Fibroblast of mammary gland (primary cell): ENCODE measurements at regions not wholly inside any gene's neighbourhood (a gene's known extent, or its start where the extent isn't known, plus 50 kb on each side); places are given as distances from the start of the nearest gene placed in this dataset.

ENCODE experiments used
- DNase-seq: peaks from one replicate; pipeline ENCODE4 v3.0.0-alpha.2; 2010; ENCODE audit warnings: low read depth
- H3K4me3 ChIP-seq: 2 replicates; pipeline ENCODE4 v1.5.1; 2011; ENCODE audit warnings: low read depth, mild to moderate bottlenecking, low read length, moderate library complexity; ENCODE audit not compliant: control insufficient read depth
- TF ChIP-seq, protein P1 (sequence below): conservative IDR thresholded peaks from 2 replicates; pipeline ENCODE4 v1.5.1; 2011; ENCODE audit warnings: low read depth, low read length, inconsistent platforms; ENCODE audit not compliant: control insufficient read depth, insufficient read depth

DNA sequence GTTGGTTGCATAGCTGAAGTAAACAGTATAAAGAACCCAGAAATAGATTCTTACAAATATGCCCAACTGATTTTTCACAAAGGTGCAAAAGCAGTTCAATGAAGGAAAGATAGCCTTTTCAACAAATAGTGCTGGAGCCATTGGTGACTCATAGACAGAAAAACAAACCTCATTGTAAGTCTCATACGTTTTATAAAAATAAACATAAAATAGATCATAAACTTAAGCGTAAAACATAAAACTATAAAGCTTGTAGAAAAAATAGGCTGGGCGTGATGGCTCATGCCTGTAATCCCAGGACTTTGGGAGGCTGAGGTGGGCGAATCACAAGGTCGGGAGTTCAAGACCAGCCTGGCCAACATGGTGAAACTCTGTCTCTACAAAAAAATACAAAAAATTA lies 318.8 kb upstream of the IGFBP3 start:
- no peak overlapping the region for H3K4me3 ChIP-seq
- TF ChIP-seq, protein P1, sequence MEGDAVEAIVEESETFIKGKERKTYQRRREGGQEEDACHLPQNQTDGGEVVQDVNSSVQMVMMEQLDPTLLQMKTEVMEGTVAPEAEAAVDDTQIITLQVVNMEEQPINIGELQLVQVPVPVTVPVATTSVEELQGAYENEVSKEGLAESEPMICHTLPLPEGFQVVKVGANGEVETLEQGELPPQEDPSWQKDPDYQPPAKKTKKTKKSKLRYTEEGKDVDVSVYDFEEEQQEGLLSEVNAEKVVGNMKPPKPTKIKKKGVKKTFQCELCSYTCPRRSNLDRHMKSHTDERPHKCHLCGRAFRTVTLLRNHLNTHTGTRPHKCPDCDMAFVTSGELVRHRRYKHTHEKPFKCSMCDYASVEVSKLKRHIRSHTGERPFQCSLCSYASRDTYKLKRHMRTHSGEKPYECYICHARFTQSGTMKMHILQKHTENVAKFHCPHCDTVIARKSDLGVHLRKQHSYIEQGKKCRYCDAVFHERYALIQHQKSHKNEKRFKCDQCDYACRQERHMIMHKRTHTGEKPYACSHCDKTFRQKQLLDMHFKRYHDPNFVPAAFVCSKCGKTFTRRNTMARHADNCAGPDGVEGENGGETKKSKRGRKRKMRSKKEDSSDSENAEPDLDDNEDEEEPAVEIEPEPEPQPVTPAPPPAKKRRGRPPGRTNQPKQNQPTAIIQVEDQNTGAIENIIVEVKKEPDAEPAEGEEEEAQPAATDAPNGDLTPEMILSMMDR = no peak
- DNase-seq = no peak

DNA sequence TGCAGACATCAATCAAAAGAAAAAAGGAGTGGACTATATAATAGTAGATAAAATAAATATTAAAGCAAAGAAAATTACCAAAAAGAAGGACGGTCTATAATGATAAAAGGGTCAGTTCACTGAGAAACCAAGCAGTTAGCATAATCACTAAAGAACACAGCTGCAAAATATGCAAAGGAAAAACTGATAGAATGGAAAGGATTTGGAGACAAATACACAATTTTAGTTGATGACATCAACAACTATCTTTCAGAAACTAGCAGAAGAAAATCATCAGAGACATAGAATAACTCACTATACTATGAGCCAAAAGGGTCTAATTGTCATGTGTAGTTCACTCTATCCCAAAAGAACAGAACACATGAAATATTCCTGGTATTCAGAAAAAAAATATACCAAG lies 316.4 kb upstream of the IGFBP3 start:
- TF ChIP-seq, protein P1 = no peak
- no peak for DNase-seq
- H3K4me3 ChIP-seq = no peak overlapping the region

DNA sequence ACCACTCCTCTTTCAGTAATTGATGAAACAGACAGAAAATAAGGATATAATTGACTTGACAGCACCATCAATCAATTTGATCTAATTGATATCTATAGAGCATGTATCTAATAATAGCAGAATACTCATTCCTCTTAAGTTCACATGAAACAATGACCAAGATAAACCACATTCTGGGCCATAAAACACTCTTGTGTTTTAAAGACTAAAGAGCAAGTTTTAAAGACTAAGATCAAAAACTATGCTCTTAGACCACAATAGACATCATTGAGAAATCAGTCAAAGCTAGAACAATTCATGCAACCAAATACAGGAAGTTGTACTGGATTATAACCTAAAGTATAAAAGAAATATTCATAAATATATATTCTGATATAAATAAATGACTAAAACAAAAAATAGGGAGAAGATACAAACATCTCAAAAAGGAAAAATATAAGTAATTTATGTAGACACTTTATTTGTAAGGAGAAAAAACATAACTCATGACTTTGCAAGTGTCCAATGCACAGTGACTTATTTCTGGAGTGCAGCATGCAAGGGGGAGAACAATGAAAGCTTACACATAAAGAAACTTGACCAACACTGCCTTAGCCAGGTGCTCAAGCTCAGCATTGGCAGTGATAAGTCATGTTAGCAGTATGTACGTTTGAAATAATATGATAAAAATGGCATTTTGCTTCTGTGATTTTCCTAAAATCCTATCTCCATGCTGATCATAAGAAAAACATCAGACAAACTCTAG lies 312.7 kb upstream of the IGFBP3 start:
- no peak overlapping the region for H3K4me3 ChIP-seq
- TF ChIP-seq, protein P1 = no peak
- DNase-seq = no peak

DNA sequence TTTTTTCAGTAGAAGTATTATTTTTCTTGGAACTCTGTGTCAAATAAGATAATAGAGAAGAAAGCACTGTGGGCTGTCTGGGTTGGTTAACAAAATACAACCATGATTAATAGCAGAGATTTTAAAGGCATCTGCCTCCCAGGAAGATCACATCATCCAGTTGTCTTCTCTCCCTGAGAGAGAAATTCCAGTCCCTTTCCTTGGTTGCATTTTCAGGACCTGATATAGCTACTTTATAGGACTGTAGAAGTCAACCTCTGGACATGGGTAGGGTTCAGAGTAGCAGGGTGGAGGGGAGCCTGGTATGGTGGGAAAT lies 309.9 kb upstream of the IGFBP3 start:
- H3K4me3 ChIP-seq = no peak overlapping the region
- DNase-seq = no peak
- TF ChIP-seq, protein P1 = no peak

DNA sequence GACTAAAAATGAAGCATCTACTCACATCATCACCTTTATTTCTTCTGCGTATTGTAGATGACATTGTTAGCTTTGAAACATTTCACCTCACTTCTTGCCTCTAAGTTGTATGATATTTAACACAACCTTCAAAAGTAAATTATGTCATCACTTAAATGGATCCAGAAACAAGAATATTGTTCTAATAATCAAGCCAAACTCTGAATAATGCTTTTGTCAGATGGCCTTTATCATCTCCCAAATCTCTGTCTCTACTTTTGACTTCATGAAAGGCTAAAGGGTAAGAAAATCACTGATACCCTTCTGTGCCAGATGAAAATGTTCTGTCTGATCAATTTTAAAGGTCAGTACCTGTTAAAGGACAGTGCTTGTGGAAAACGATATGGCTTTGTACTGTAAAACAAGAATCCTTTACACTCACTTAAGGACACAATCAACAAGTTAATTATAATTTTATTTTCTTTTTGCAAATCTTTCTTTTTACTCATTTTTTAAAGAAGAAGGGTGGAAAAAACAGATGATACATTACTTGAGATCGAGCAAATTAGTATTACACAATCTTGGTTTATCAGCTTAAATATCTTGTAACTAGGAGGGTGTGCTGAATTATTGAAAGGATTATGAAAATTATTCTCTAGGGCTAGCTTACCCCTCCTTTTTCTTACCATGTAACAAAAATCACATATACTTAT lies 309.4 kb upstream of the IGFBP3 start:
- no peak for DNase-seq
- H3K4me3 ChIP-seq = no peak overlapping the region
- TF ChIP-seq, protein P1 = no peak

DNA sequence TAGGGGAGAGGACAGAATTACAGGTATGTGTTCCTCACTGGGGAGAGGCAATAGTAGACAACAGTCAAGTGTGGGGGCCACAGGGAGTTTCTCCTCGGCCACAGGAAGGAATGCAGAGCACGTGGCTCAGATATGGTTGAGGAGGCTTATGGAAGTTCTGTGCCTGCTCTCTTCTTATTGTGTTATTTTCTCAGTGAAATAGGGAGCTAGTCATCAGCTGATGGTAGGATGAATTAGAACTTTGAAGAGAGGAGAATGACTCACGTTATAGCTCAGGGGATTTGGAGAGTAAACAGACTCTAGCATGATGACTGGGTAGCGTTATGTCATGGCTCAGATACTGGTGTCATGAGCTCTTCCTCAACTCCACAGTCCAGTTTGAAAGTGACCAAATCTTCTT lies 308.3 kb upstream of the IGFBP3 start:
- H3K4me3 ChIP-seq = no peak overlapping the region
- peak; percentile 98 for DNase-seq
- TF ChIP-seq, protein P1 = no peak
